ENCODE measurements at regions not wholly inside any gene's neighbourhood (a gene's known extent, or its start where the extent isn't known, plus 50 kb on each side); places are given as distances from the start of the nearest gene placed in this dataset.

- DNase-seq: no peak
Observed at GRCh38 chr9:29906065-29906464, 2332.8 kb upstream of the C9orf72 start.

- no peak for DNase-seq
Observed at GRCh38 chr9:29928072-29928471, 2354.8 kb upstream of the C9orf72 start.

GRCh38 chr9:29939559-29939958 is 2366.3 kb upstream of the C9orf72 start:
- DNase-seq: no peak

- no peak for DNase-seq
Observed at GRCh38 chr9:29945012-29945411, 2371.7 kb upstream of the C9orf72 start.

GRCh38 chr9:29958469-29958868 is 2385.2 kb upstream of the C9orf72 start:
- DNase-seq: no peak

GRCh38 chr9:29965834-29966233 is 2392.6 kb upstream of the C9orf72 start:
- no peak for DNase-seq

- DNase-seq: no peak
Observed at GRCh38 chr9:29966247-29966646, 2393.0 kb upstream of the C9orf72 start.

- no peak for DNase-seq
Observed at GRCh38 chr9:29968831-29969230, 2395.6 kb upstream of the C9orf72 start.

GRCh38 chr9:29969408-29969807 is 2396.1 kb upstream of the C9orf72 start:
- DNase-seq: no peak

- DNase-seq: no peak
Observed at GRCh38 chr9:29969856-29970647, 2396.8 kb upstream of the C9orf72 start.

- DNase-seq: no peak
Observed at GRCh38 chr9:29974197-29974596, 2400.9 kb upstream of the C9orf72 start.

GRCh38 chr9:29976981-29977380 is 2403.7 kb upstream of the C9orf72 start:
- DNase-seq: no peak

- no peak for DNase-seq
Observed at GRCh38 chr9:29981013-29981412, 2403.4 kb upstream of the ACO1 start.

GRCh38 chr9:29999645-30000044 is 2384.8 kb upstream of the ACO1 start:
- no peak for DNase-seq

- DNase-seq: no peak
Observed at GRCh38 chr9:30010691-30011090, 2373.8 kb upstream of the ACO1 start.

- DNase-seq: no peak
Observed at GRCh38 chr9:30012622-30013021, 2371.8 kb upstream of the ACO1 start.

- no peak for DNase-seq
Observed at GRCh38 chr9:30015073-30015472, 2369.4 kb upstream of the ACO1 start.

GRCh38 chr9:30020161-30020560 is 2364.3 kb upstream of the ACO1 start:
- no peak for DNase-seq

GRCh38 chr9:30035761-30036160 is 2348.7 kb upstream of the ACO1 start:
- no peak for DNase-seq

GRCh38 chr9:30036558-30036957 is 2347.9 kb upstream of the ACO1 start:
- no peak for DNase-seq

- no peak for DNase-seq
Observed at GRCh38 chr9:30039712-30040111, 2344.7 kb upstream of the ACO1 start.

GRCh38 chr9:30048396-30048795 is 2336.0 kb upstream of the ACO1 start:
- DNase-seq: no peak

GRCh38 chr9:30058463-30058862 is 2326.0 kb upstream of the ACO1 start:
- DNase-seq: no peak

GRCh38 chr9:30060976-30061375 is 2323.5 kb upstream of the ACO1 start:
- no peak for DNase-seq

GRCh38 chr9:30065888-30066287 is 2318.6 kb upstream of the ACO1 start:
- DNase-seq: no peak

All from suppressor macrophage (primary cell).